HG02678 (cell line): ENCODE measurements at regions not wholly inside any gene's neighbourhood (a gene's known extent, or its start where the extent isn't known, plus 50 kb on each side); places are given as distances from the start of the nearest gene placed in this dataset.
"Not testable (repeated sequence)": the region's sequence is repeated elsewhere in the genome, so short reads cannot be mapped to it uniquely, and the experiment has no call there.

Experiments
- ATAC-seq: cut with Tn5 transposase; IDR thresholded peaks from one replicate; pipeline ENCODE4 v1.9.1; 2021; ENCODE audit warnings: mild to moderate bottlenecking, moderate library complexity; ENCODE audit not compliant: unreplicated experiment

- ATAC-seq = not testable (repeated sequence)
Observed at GRCh38 chr20:40889266-40889665, 139.4 kb upstream of the TOP1 start.

GRCh38 chr20:40890181-40890580, 138.4 kb upstream of the TOP1 start:
- no peak for ATAC-seq

- ATAC-seq = no peak
Observed at GRCh38 chr20:40890635-40891034, 138.0 kb upstream of the TOP1 start.

- ATAC-seq = no peak
Observed at GRCh38 chr20:40891351-40891750, 137.3 kb upstream of the TOP1 start.

GRCh38 chr20:40892642-40893041, 136.0 kb upstream of the TOP1 start:
- ATAC-seq = no peak

- ATAC-seq = no peak
Observed at GRCh38 chr20:40893610-40894236, 134.9 kb upstream of the TOP1 start.

- ATAC-seq = no peak
Observed at GRCh38 chr20:40894237-40894630, 134.4 kb upstream of the TOP1 start.

- no peak for ATAC-seq
Observed at GRCh38 chr20:40895182-40895581, 133.4 kb upstream of the TOP1 start.

- ATAC-seq = no peak
Observed at GRCh38 chr20:40896814-40897700, 131.6 kb upstream of the TOP1 start.

- ATAC-seq = no peak
Observed at GRCh38 chr20:40899344-40899743, 129.3 kb upstream of the TOP1 start.

- no peak for ATAC-seq
Observed at GRCh38 chr20:40900666-40901215, 127.9 kb upstream of the TOP1 start.

GRCh38 chr20:40902661-40903060, 126.0 kb upstream of the TOP1 start:
- no peak for ATAC-seq

- ATAC-seq = no peak
Observed at GRCh38 chr20:40908309-40908708, 120.3 kb upstream of the TOP1 start.

GRCh38 chr20:40909489-40909888, 119.1 kb upstream of the TOP1 start:
- not testable (repeated sequence) for ATAC-seq

GRCh38 chr20:40910436-40910835, 118.2 kb upstream of the TOP1 start:
- not testable (repeated sequence) for ATAC-seq

- ATAC-seq = not testable (repeated sequence)
Observed at GRCh38 chr20:40911152-40911551, 117.5 kb upstream of the TOP1 start.

- no peak for ATAC-seq
Observed at GRCh38 chr20:40913224-40914185, 115.1 kb upstream of the TOP1 start.

- no peak for ATAC-seq
Observed at GRCh38 chr20:40915756-40916155, 112.9 kb upstream of the TOP1 start.

GRCh38 chr20:40916276-40916675, 112.3 kb upstream of the TOP1 start:
- ATAC-seq = no peak

- ATAC-seq = no peak
Observed at GRCh38 chr20:40920291-40920690, 108.3 kb upstream of the TOP1 start.

- no peak for ATAC-seq
Observed at GRCh38 chr20:40922865-40923264, 105.8 kb upstream of the TOP1 start.
